ENCODE measurements at regions not wholly inside any gene's neighbourhood (a gene's known extent, or its start where the extent isn't known, plus 50 kb on each side); places are given as distances from the start of the nearest gene placed in this dataset.

- no peaks in the 10 kb centered on the region for H3K4me1 ChIP-seq (ENCODE audit: control insufficient read depth in 1 of 2, insufficient read depth in 2 of 2, low read length in 2 of 2)
- TF ChIP-seq, protein P1, sequence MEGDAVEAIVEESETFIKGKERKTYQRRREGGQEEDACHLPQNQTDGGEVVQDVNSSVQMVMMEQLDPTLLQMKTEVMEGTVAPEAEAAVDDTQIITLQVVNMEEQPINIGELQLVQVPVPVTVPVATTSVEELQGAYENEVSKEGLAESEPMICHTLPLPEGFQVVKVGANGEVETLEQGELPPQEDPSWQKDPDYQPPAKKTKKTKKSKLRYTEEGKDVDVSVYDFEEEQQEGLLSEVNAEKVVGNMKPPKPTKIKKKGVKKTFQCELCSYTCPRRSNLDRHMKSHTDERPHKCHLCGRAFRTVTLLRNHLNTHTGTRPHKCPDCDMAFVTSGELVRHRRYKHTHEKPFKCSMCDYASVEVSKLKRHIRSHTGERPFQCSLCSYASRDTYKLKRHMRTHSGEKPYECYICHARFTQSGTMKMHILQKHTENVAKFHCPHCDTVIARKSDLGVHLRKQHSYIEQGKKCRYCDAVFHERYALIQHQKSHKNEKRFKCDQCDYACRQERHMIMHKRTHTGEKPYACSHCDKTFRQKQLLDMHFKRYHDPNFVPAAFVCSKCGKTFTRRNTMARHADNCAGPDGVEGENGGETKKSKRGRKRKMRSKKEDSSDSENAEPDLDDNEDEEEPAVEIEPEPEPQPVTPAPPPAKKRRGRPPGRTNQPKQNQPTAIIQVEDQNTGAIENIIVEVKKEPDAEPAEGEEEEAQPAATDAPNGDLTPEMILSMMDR (IDR thresholded peaks at IDR 0.05), result no peak
- intact Hi-C loops (cut with micrococcal nuclease), result no loop called here
- Mint-ChIP-seq H3K27me3 (ENCODE audit: low read depth in 3 of 3) (peaks cover 0 to 9% (median 7%) of the 10 kb centered on the region in 3 donors), H3K4me1 (no peaks in the 10 kb centered on the region), H3K27ac (no peak overlapping the region), H3K4me3 (no peak overlapping the region), H3K9me3 (peaks cover 7 to 20% (median 11%) of the 10 kb centered on the region in 7 donors), H3K36me3 (no peaks in the 10 kb centered on the region)
- no peak overlapping the region for H3K9ac ChIP-seq (ENCODE audit: insufficient read depth, low read length, poor library complexity, severe bottlenecking)
- H4K20me1 ChIP-seq (ENCODE audit: insufficient read depth, low read length), result no peaks in the 10 kb centered on the region
- no peak overlapping the region for H3K4me2 ChIP-seq (replicated peaks; ENCODE audit: extremely low read depth, low read length, poor library complexity, severe bottlenecking)
- peaks cover 0 to 3% of the 10 kb centered on the region in 2 donors for H3K9me3 ChIP-seq (replicated peaks in 1 of 2; ENCODE audit: control insufficient read depth in 1 of 2, insufficient read depth in 1 of 2, low read length in 2 of 2)
- H3K36me3 ChIP-seq (replicated peaks in 1 of 2; ENCODE audit: control insufficient read depth in 1 of 2, insufficient read depth in 2 of 2, low read length in 2 of 2), result no peaks in the 10 kb centered on the region
- 19% methylated on average over 2 of the region's 3 CpGs for WGBS (ENCODE audit: insufficient coverage)
- no peak overlapping the region for H2AFZ ChIP-seq (ENCODE audit: insufficient read depth, low read depth, low read length, poor library complexity, severe bottlenecking)
- H3K4me3 ChIP-seq (replicated peaks in 1 of 3; ENCODE audit: low read depth in 2 of 3, low read length in 3 of 3), result no peak overlapping the region
- H3K79me2 ChIP-seq (ENCODE audit: insufficient read depth, low read length), result no peaks in the 10 kb centered on the region
- DNase-seq, result no peak
- no peak overlapping the region for H3K27ac ChIP-seq (ENCODE audit: low read depth in 1 of 2, low read length in 2 of 2)
- no peaks in the 10 kb centered on the region for H3K27me3 ChIP-seq (ENCODE audit: control insufficient read depth in 2 of 2, insufficient read depth in 2 of 2, low read length in 2 of 2)
These were observed 525.9 kb downstream of the EBF1 start for GRCh38 chr5:158573829-158574228.

GRCh38 chr5:158570502-158570901 lies 529.2 kb downstream of the EBF1 start:
- TF ChIP-seq, protein P1 (IDR thresholded peaks at IDR 0.05), result no peak
- peaks cover 0 to 2% of the 10 kb centered on the region in 2 donors for H3K27me3 ChIP-seq (ENCODE audit: control insufficient read depth in 2 of 2, insufficient read depth in 2 of 2, low read length in 2 of 2)
- Mint-ChIP-seq H3K4me3 (no peak overlapping the region), H3K27ac (no peak overlapping the region), H3K36me3 (no peaks in the 10 kb centered on the region), H3K27me3 (ENCODE audit: low read depth in 3 of 3) (peaks cover 3 to 9% (median 6%) of the 10 kb centered on the region in 3 donors), H3K4me1 (no peaks in the 10 kb centered on the region), H3K9me3 (peaks cover 0 to 5% (median 4%) of the 10 kb centered on the region in 7 donors)
- DNase-seq, result no peak
- H3K4me1 ChIP-seq (ENCODE audit: control insufficient read depth in 1 of 2, insufficient read depth in 2 of 2, low read length in 2 of 2), result no peaks in the 10 kb centered on the region
- no peaks in the 10 kb centered on the region for H3K9me3 ChIP-seq (replicated peaks in 1 of 2; ENCODE audit: control insufficient read depth in 1 of 2, insufficient read depth in 1 of 2, low read length in 2 of 2)
- H4K20me1 ChIP-seq (ENCODE audit: insufficient read depth, low read length), result no peaks in the 10 kb centered on the region
- intact Hi-C loops (cut with micrococcal nuclease), result no loop called here
- no CpG with 5 or more reads among the region's 1 CpG for whole genome bisulfite sequencing (ENCODE audit: insufficient coverage)
- no peak overlapping the region for H3K27ac ChIP-seq (ENCODE audit: low read depth in 1 of 2, low read length in 2 of 2)
- no peak overlapping the region for H3K4me3 ChIP-seq (replicated peaks in 1 of 3; ENCODE audit: low read depth in 2 of 3, low read length in 3 of 3)
- no peak overlapping the region for H2AFZ ChIP-seq (ENCODE audit: insufficient read depth, low read depth, low read length, poor library complexity, severe bottlenecking)
- no peak overlapping the region for H3K4me2 ChIP-seq (replicated peaks; ENCODE audit: extremely low read depth, low read length, poor library complexity, severe bottlenecking)
- no peaks in the 10 kb centered on the region for H3K36me3 ChIP-seq (replicated peaks in 1 of 2; ENCODE audit: control insufficient read depth in 1 of 2, insufficient read depth in 2 of 2, low read length in 2 of 2)
- H3K9ac ChIP-seq (ENCODE audit: insufficient read depth, low read length, poor library complexity, severe bottlenecking), result no peak overlapping the region
- no peaks in the 10 kb centered on the region for H3K79me2 ChIP-seq (ENCODE audit: insufficient read depth, low read length)
